ENCODE measurements at regions not wholly inside any gene's neighbourhood (a gene's known extent, or its start where the extent isn't known, plus 50 kb on each side); places are given as distances from the start of the nearest gene placed in this dataset.
A peak's percentile ranks its signal among the peaks of the same experiment; 100 is the strongest.

- TF ChIP-seq, protein P1, sequence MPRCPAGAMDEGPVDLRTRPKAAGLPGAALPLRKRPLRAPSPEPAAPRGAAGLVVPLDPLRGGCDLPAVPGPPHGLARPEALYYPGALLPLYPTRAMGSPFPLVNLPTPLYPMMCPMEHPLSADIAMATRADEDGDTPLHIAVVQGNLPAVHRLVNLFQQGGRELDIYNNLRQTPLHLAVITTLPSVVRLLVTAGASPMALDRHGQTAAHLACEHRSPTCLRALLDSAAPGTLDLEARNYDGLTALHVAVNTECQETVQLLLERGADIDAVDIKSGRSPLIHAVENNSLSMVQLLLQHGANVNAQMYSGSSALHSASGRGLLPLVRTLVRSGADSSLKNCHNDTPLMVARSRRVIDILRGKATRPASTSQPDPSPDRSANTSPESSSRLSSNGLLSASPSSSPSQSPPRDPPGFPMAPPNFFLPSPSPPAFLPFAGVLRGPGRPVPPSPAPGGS (IDR thresholded peaks at IDR 0.05) = no peak
These were observed 79.1 kb upstream of the CLPB start (continued) for GRCh38 chr11:72513411-72513810.

GRCh38 chr11:72512956-72513355, 78.6 kb upstream of the CLPB start:
- no peak for DNase-seq (ENCODE audit: low read depth in 1 of 2, low spot score in 1 of 2)
- no peak for TF ChIP-seq KDM1A (IDR thresholded peaks at IDR 0.05; ENCODE audit: low read depth)
- no peak for TF ChIP-seq CEBPB (IDR thresholded peaks at IDR 0.05)
- no peak for TF ChIP-seq MAZ (IDR thresholded peaks at IDR 0.05; ENCODE audit: borderline replicate concordance, low read depth, low read length)
- no peak for TF ChIP-seq RFX5 (IDR thresholded peaks at IDR 0.05)
- no peak for TF ChIP-seq EHMT2 (IDR thresholded peaks at IDR 0.05; ENCODE audit: low read depth)
- TF ChIP-seq MAFK (IDR thresholded peaks at IDR 0.05; ENCODE audit: partially characterized antibody) = no peak
- TF ChIP-seq PHF8 (IDR thresholded peaks at IDR 0.05; ENCODE audit: borderline replicate concordance, low read depth) = no peak
- ChIA-PET POLR2A (no interaction called here), CTCF (interaction anchor here (0.7 kb wide), 1 partner anchor 171 kb away, joined by 3 read pairs; no protein-coding TSS in a partner anchor)
- H3K9me3 ChIP-seq = peaks cover 48% of the 10 kb centered on the region
- H3K27ac ChIP-seq = no peak overlapping the region
- no peak for FAIRE-seq
- WGBS (ENCODE audit: missing lambda C conversion rate) = 2% methylated on average over 3 of the region's 3 CpGs
- H3K4me1 ChIP-seq = no peaks in the 10 kb centered on the region
- ATAC-seq = no peak
- no peak overlapping the region for H3K4me2 ChIP-seq
- H3K4me3 ChIP-seq = no peak overlapping the region

DNA sequence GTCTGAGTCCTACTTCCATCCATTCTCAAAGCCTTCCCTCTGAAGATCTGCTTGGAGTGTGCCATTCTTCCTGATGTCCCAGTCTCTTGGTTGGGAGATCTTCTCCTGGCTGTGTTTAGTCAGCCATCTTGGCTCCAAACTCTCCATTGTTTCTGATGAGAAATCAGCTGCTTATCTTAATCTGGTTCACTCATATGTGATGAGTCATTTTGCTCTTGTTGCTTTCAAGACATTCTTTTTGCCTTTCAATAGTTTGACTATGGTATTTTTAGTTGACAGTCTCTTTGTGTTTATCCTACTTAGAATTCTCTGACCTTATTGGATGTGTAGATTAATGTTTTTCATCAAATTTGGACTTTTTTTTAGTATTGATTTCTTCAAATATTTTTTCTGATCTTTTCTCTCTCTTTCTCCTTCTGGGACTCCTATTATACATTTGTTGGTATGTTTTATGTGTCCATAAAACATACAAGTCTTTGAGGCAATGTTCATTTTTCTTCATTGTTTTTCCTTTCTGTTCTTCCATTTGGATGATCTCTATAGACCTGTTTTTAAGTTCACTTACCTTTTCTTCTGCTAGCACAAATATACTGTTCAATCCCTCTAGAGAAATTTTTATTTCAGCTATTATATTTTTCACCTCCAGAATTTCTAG, 77.2 kb upstream of the CLPB start:
- H3K4me2 ChIP-seq = no peak overlapping the region
- no peak overlapping the region for H3K27ac ChIP-seq
- ChIA-PET POLR2A (no interaction called here), CTCF (interaction anchor here (0.9 kb wide), 1 partner anchor 40 kb away, joined by 4 read pairs; no protein-coding TSS in a partner anchor)
- DNase-seq (ENCODE audit: low read depth in 1 of 2, low spot score in 1 of 2) = peak in 1 of 2 experiments; percentile 14
- TF ChIP-seq FOSB (CRISPR knock-in tag; IDR thresholded peaks at IDR 0.05) (no peak), FOSL2 (IDR thresholded peaks at IDR 0.05) (no peak), FOSL2 (CRISPR knock-in tag; IDR thresholded peaks at IDR 0.05) (peak; percentile 32; the same call in 1 of the 2 replicates)
- peaks cover 53% of the 10 kb centered on the region for H3K9me3 ChIP-seq
- no peak for FAIRE-seq
- ATAC-seq = no peak
- no peak overlapping the region for H3K4me3 ChIP-seq
- H3K4me1 ChIP-seq = no peaks in the 10 kb centered on the region

- Histone ChIP-seq H3K9me3 (peaks cover 24% of the 10 kb centered on the region), H3K27ac (no peak overlapping the region), H3K4me2 (no peak overlapping the region), H3K4me3 (no peak overlapping the region), H3K4me1 (no peaks in the 10 kb centered on the region)
- WGBS (ENCODE audit: missing lambda C conversion rate) = 49% methylated on average over 2 of the region's 2 CpGs
- TF ChIP-seq MYC (IDR thresholded peaks at IDR 0.05; ENCODE audit: borderline replicate concordance, low read length) = no peak
- no peak for TF ChIP-seq CBX8 (IDR thresholded peaks at IDR 0.05)
- no peak for TF ChIP-seq POLR2A (IDR thresholded peaks at IDR 0.05; ENCODE audit: low read length)
- TF ChIP-seq JUNB (IDR thresholded peaks at IDR 0.05) = no peak
- TF ChIP-seq EHMT2 (IDR thresholded peaks at IDR 0.05; ENCODE audit: low read depth) = no peak
- TF ChIP-seq HDAC2 (IDR thresholded peaks at IDR 0.05) = no peak
- no peak for TF ChIP-seq ZC3H11A (IDR thresholded peaks at IDR 0.05)
- TF ChIP-seq, protein P2, sequence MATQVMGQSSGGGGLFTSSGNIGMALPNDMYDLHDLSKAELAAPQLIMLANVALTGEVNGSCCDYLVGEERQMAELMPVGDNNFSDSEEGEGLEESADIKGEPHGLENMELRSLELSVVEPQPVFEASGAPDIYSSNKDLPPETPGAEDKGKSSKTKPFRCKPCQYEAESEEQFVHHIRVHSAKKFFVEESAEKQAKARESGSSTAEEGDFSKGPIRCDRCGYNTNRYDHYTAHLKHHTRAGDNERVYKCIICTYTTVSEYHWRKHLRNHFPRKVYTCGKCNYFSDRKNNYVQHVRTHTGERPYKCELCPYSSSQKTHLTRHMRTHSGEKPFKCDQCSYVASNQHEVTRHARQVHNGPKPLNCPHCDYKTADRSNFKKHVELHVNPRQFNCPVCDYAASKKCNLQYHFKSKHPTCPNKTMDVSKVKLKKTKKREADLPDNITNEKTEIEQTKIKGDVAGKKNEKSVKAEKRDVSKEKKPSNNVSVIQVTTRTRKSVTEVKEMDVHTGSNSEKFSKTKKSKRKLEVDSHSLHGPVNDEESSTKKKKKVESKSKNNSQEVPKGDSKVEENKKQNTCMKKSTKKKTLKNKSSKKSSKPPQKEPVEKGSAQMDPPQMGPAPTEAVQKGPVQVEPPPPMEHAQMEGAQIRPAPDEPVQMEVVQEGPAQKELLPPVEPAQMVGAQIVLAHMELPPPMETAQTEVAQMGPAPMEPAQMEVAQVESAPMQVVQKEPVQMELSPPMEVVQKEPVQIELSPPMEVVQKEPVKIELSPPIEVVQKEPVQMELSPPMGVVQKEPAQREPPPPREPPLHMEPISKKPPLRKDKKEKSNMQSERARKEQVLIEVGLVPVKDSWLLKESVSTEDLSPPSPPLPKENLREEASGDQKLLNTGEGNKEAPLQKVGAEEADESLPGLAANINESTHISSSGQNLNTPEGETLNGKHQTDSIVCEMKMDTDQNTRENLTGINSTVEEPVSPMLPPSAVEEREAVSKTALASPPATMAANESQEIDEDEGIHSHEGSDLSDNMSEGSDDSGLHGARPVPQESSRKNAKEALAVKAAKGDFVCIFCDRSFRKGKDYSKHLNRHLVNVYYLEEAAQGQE (IDR thresholded peaks at IDR 0.05) = no peak
- no peak for TF ChIP-seq RFX5 (IDR thresholded peaks at IDR 0.05)
- no peak for TF ChIP-seq RNF2 (IDR thresholded peaks at IDR 0.05; ENCODE audit: borderline replicate concordance, low read depth)
- no peak for TF ChIP-seq ZNF302 (CRISPR knock-in tag; IDR thresholded peaks at IDR 0.05)
- no peak for TF ChIP-seq RCOR1 (IDR thresholded peaks at IDR 0.05; ENCODE audit: low read depth, low read length)
- TF ChIP-seq KDM5A (IDR thresholded peaks at IDR 0.05) = no peak
- CTCF ChIA-PET = interaction anchor here (1.2 kb wide), 1 partner anchor 35 kb away, joined by 3 read pairs; no protein-coding TSS in a partner anchor
- POLR2A ChIA-PET = no interaction called here
- ATAC-seq (no peak), FAIRE-seq (no peak), DNase-seq (ENCODE audit: low read depth in 1 of 2, low spot score in 1 of 2) (no peak)
These were observed 72.7 kb upstream of the CLPB start for GRCh38 chr11:72507050-72507449.
